OCI-LY1 (cell line): ENCODE measurements at regions not wholly inside any gene's neighbourhood (a gene's known extent, or its start where the extent isn't known, plus 50 kb on each side); places are given as distances from the start of the nearest gene placed in this dataset.

ENCODE experiments used
- EZH2 ChIP-seq: fragments of 200-600 bp; sonication (generic), shearing (Covaris generic); IDR thresholded peaks from 2 replicates; pipeline ENCODE4 v1.8.0; 2017; ENCODE audit warnings: borderline replicate concordance, mixed run types, mild to moderate bottlenecking, antibody characterized with exemption, low read length, moderate library complexity, mixed read lengths
- TF ChIP-seq, protein P1 (sequence below): fragments of 200-600 bp; sonication (generic), shearing (Covaris generic); IDR thresholded peaks from 2 replicates; pipeline ENCODE4 v1.5.1; 2017; ENCODE audit warnings: mild to moderate bottlenecking, antibody characterized with exemption, low read length, moderate library complexity, mixed read lengths

DNA sequence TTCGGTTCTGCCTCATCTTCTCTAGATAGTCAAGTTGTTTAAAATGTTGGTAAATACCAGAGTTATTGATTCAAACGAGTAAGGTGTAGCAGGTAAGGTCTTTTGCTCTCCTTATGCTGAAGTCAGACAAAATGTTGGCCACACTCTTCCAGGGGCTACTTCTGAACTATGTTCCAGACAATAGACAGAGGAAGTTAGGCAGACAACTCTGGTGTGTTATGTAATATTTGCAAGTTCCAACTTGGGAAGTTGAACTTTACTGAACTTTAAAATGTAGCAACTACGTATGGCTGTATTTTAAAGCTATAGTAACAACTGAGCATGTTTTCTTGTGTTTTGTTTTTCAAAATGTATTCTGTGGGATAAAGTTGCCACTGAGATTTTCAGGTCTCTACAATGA is 125.7 kb upstream of the NEBL start:
- TF ChIP-seq, protein P1, sequence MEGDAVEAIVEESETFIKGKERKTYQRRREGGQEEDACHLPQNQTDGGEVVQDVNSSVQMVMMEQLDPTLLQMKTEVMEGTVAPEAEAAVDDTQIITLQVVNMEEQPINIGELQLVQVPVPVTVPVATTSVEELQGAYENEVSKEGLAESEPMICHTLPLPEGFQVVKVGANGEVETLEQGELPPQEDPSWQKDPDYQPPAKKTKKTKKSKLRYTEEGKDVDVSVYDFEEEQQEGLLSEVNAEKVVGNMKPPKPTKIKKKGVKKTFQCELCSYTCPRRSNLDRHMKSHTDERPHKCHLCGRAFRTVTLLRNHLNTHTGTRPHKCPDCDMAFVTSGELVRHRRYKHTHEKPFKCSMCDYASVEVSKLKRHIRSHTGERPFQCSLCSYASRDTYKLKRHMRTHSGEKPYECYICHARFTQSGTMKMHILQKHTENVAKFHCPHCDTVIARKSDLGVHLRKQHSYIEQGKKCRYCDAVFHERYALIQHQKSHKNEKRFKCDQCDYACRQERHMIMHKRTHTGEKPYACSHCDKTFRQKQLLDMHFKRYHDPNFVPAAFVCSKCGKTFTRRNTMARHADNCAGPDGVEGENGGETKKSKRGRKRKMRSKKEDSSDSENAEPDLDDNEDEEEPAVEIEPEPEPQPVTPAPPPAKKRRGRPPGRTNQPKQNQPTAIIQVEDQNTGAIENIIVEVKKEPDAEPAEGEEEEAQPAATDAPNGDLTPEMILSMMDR = no peak
- no peak for TF ChIP-seq EZH2
